Mesothelial cell of epicardium (in vitro differentiated cells): ENCODE measurements at regions not wholly inside any gene's neighbourhood (a gene's known extent, or its start where the extent isn't known, plus 50 kb on each side); places are given as distances from the start of the nearest gene placed in this dataset.

Source experiments
- DNase-seq, 2 experiments: peaks; one replicate each; pipeline ENCODE4 v3.0.0; 2021; ENCODE audit warnings: low spot score in 2 of 2; ENCODE audit not compliant: unreplicated experiment in 2 of 2
- H3K27ac Mint-ChIP-seq: 2 replicates; pipeline ENCODE4 v1.8.0; 2021; ENCODE audit warnings: mixed read lengths
- H3K27me3 Mint-ChIP-seq: 2 replicates; pipeline ENCODE4 v1.8.0; 2021; ENCODE audit warnings: low read depth, mixed read lengths
- H3K36me3 Mint-ChIP-seq: 2 replicates; pipeline ENCODE4 v1.8.0; 2021; ENCODE audit warnings: mixed read lengths
- H3K4me1 Mint-ChIP-seq: 2 replicates; pipeline ENCODE4 v1.8.0; 2021; ENCODE audit warnings: mixed read lengths
- H3K4me3 Mint-ChIP-seq: 2 replicates; pipeline ENCODE4 v1.8.0; 2021; ENCODE audit warnings: mild to moderate bottlenecking, moderate library complexity, mixed read lengths
- H3K9me3 Mint-ChIP-seq: 2 replicates; pipeline ENCODE4 v1.8.0; 2021; ENCODE audit warnings: mixed read lengths
- TF ChIP-seq, protein P1 (sequence below): fragments of 200-600 bp; sonication (generic); IDR thresholded peaks from one replicate; pipeline ENCODE4 v1.5.0; 2021; ENCODE audit warnings: antibody characterized with exemption; ENCODE audit not compliant: unreplicated experiment

- Mint-ChIP-seq H3K27me3 (no peaks in the 10 kb centered on the region), H3K9me3 (peaks cover 6% of the 10 kb centered on the region), H3K4me1 (peaks cover 8% of the 10 kb centered on the region), H3K27ac (no peak overlapping the region), H3K4me3 (no peak overlapping the region), H3K36me3 (peaks cover 19% of the 10 kb centered on the region)
- TF ChIP-seq, protein P1, sequence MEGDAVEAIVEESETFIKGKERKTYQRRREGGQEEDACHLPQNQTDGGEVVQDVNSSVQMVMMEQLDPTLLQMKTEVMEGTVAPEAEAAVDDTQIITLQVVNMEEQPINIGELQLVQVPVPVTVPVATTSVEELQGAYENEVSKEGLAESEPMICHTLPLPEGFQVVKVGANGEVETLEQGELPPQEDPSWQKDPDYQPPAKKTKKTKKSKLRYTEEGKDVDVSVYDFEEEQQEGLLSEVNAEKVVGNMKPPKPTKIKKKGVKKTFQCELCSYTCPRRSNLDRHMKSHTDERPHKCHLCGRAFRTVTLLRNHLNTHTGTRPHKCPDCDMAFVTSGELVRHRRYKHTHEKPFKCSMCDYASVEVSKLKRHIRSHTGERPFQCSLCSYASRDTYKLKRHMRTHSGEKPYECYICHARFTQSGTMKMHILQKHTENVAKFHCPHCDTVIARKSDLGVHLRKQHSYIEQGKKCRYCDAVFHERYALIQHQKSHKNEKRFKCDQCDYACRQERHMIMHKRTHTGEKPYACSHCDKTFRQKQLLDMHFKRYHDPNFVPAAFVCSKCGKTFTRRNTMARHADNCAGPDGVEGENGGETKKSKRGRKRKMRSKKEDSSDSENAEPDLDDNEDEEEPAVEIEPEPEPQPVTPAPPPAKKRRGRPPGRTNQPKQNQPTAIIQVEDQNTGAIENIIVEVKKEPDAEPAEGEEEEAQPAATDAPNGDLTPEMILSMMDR = no peak
- DNase-seq = no peak
Measured at GRCh38 chr20:19819149-19819548, 61.1 kb downstream of the RIN2 start.

DNA sequence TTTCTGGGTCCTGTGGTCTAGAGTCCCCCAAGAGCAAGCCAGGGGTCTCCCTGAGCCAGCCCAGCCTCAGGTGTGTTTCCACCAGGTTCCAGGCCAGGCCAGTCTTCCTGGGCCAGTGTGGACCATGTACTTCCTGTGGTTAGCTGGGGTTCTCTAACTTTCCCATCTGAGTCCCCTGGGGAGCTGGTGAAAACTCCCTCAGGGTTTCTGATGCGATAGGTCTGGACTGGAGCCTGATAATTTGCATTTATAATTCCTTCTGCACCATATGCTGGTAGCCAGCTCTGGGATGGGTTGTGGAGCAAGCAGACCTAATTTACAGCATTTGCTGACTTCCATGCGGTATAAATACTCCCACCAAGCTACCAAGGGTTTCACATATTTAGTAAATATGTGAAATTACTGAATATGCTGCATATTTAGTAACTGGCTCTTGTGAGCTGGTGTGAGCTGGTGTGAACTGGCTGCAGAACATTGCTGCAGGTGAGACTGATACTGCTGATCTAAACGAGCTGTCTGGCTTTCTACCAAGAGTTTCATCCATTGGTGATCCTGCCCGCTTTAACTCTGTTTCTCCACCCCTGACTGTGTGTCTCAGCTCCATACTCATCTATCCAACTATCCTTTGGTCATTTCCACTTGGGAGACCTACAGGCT lies 62.6 kb downstream of the RIN2 start:
- Mint-ChIP-seq H3K36me3 (peaks cover 24% of the 10 kb centered on the region), H3K9me3 (peaks cover 6% of the 10 kb centered on the region), H3K27ac (no peak overlapping the region), H3K27me3 (no peaks in the 10 kb centered on the region), H3K4me1 (peaks cover 3% of the 10 kb centered on the region), H3K4me3 (no peak overlapping the region)
- DNase-seq = no peak
- TF ChIP-seq, protein P1 = no peak

DNA sequence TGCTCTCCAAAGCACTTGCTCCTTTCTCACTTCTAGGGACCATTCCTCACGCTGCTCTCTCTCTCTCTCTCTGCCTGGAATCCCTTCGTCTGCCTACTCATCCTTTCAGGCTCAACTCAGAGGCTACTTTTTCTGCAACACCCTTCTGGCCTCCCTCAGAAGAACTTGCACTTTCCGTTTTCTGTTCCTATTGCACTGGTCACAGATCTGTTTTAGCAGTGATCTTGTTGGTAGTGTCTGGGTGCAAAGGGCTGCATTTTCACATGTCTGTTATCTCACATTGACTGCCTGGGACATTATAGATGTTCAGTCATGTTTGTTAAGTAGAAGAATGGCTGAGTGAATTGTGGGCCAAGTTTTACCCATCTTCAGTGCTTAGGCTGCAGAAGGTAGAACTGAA lies 63.5 kb downstream of the RIN2 start:
- TF ChIP-seq, protein P1 = no peak
- peaks cover 22% of the 10 kb centered on the region for H3K36me3 Mint-ChIP-seq
- H3K27ac Mint-ChIP-seq = no peak overlapping the region
- no peak for DNase-seq
- H3K9me3 Mint-ChIP-seq = peaks cover 6% of the 10 kb centered on the region
- H3K4me3 Mint-ChIP-seq = no peak overlapping the region
- no peaks in the 10 kb centered on the region for H3K27me3 Mint-ChIP-seq
- no peaks in the 10 kb centered on the region for H3K4me1 Mint-ChIP-seq

DNA sequence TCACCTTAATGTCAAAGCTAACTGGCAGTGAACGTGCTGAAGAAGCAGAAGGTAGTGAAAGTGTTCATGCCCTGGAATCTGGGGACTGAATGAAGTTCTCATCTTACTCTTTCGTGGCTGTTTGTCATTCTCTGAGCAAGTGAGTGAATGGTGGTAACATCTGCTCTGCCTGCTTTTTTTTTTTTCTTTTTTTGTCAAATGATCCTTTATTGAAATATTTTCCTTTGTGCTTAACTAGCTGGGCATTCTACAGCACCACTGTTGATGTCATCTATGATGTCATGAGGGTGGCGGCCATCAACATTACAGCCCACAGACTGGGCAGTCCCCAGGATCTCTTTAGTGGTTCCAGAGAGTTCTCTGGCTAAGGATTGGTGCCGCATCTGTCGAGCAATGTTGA lies 65.2 kb downstream of the RIN2 start:
- Mint-ChIP-seq H3K36me3 (peaks cover 19% of the 10 kb centered on the region), H3K9me3 (peaks cover 6% of the 10 kb centered on the region), H3K27ac (no peak overlapping the region), H3K4me1 (no peaks in the 10 kb centered on the region), H3K27me3 (no peaks in the 10 kb centered on the region), H3K4me3 (no peak overlapping the region)
- no peak for DNase-seq
- TF ChIP-seq, protein P1 = no peak

GRCh38 chr20:19823971-19824370 lies 65.9 kb downstream of the RIN2 start:
- no peak overlapping the region for H3K4me3 Mint-ChIP-seq

More at GRCh38 chr20:19823971-19824370, 65.9 kb downstream of the RIN2 start:
- DNase-seq = no peak
- Mint-ChIP-seq H3K27me3 (no peaks in the 10 kb centered on the region), H3K27ac (no peak overlapping the region), H3K36me3 (peaks cover 14% of the 10 kb centered on the region), H3K4me1 (no peaks in the 10 kb centered on the region), H3K9me3 (peaks cover 1% of the 10 kb centered on the region)
- TF ChIP-seq, protein P1 = no peak
